ENCODE measurements at regions not wholly inside any gene's neighbourhood (a gene's known extent, or its start where the extent isn't known, plus 50 kb on each side); places are given as distances from the start of the nearest gene placed in this dataset.

- TF ChIP-seq CTCF (conservative IDR thresholded peaks at IDR 0.05) = no peak
- no peak overlapping the region for H3K9ac ChIP-seq (ENCODE audit: extremely low read depth, insufficient read length, low read length)
- H2BK120ac ChIP-seq (ENCODE audit: low read depth, low read length, poor library complexity, severe bottlenecking) = no peak overlapping the region
Observed at GRCh38 chr6:17219098-17219497, 62.1 kb upstream of the RBM24 start.

More at GRCh38 chr6:17219098-17219497, 62.1 kb upstream of the RBM24 start:
- H3K27ac Mint-ChIP-seq = peak overlapping the region in 1 of 3 experiments; percentile 15; a peak in 1 of 7 replicates
- Histone ChIP-seq H3K23ac (ENCODE audit: insufficient read length, low read depth, low read length) (no peak overlapping the region), H2AFZ (ENCODE audit: low read length) (no peak overlapping the region), H3K9me3 (ENCODE audit: control insufficient read depth, low read depth, low read length) (no peaks in the 10 kb centered on the region), H4K20me1 (ENCODE audit: control insufficient read depth, insufficient read depth, insufficient read length) (no peaks in the 10 kb centered on the region), H3K23me2 (ENCODE audit: insufficient read length, low read depth, low read length, poor library complexity, severe bottlenecking) (no peaks in the 10 kb centered on the region), H2BK20ac (ENCODE audit: low read depth, low read length, poor library complexity, severe bottlenecking) (no peak overlapping the region), H3K56ac (ENCODE audit: insufficient read length, low read depth, low read length) (no peak overlapping the region), H3K14ac (ENCODE audit: insufficient read depth, low read length) (no peak overlapping the region), H3K4ac (ENCODE audit: low read depth, low read length) (no peak overlapping the region), H3K79me2 (ENCODE audit: insufficient read depth, low read length) (no peaks in the 10 kb centered on the region), H3K27ac (ENCODE audit: insufficient read length, low read depth, low read length) (no peak overlapping the region), H3K27me3 (ENCODE audit: insufficient read depth, low read length) (no peaks in the 10 kb centered on the region), H2BK5ac (ENCODE audit: insufficient read length, low read length) (no peak overlapping the region), H3K79me1 (ENCODE audit: insufficient read depth, low read depth, low read length, poor library complexity, severe bottlenecking) (no peaks in the 10 kb centered on the region), H3K4me2 (ENCODE audit: insufficient read depth, insufficient read length, low read length) (no peak overlapping the region), H3T11ph (ENCODE audit: low read length) (no peak overlapping the region), H4K8ac (replicated peaks; ENCODE audit: insufficient read length, low read depth, low read length) (peak overlapping the region; percentile 75), H2AK5ac (ENCODE audit: insufficient read length, low read length) (no peak overlapping the region), H3K4me1 (ENCODE audit: insufficient read depth, low read length) (no peaks in the 10 kb centered on the region), H2BK12ac (ENCODE audit: insufficient read length, low read depth, low read length) (no peak overlapping the region), H2BK15ac (ENCODE audit: low read depth, low read length) (no peak overlapping the region), H4K91ac (ENCODE audit: insufficient read length, low read depth, low read length) (no peak overlapping the region), H4K5ac (ENCODE audit: insufficient read length, low read depth, low read length) (no peak overlapping the region), H3K18ac (ENCODE audit: insufficient read length, low read depth, low read length) (no peak overlapping the region)
- no peaks in the 10 kb centered on the region; the same call in 1 of the 2 replicates for H3K27me3 Mint-ChIP-seq (ENCODE audit: low read depth)
- no CpG with 5 or more reads among the region's 5 CpGs for WGBS (ENCODE audit: extremely low coverage, insufficient read length, low lambda C conversion rate)
- no peak for DNase-seq
- no peak overlapping the region for H3K4me3 Mint-ChIP-seq
- H3K36me3 Mint-ChIP-seq (ENCODE audit: insufficient read depth in 1 of 3, low read depth in 3 of 3) = peaks cover 0 to 9% (median 2%) of the 10 kb centered on the region in 3 experiments; a peak in 4 of 7 replicates
- peaks cover 16 to 17% of the 10 kb centered on the region in 2 experiments for H3K9me3 Mint-ChIP-seq
- no peaks in the 10 kb centered on the region for H3K4me1 Mint-ChIP-seq

Measured in H9 (cell line).